HG03139 (cell line): ENCODE measurements at regions not wholly inside any gene's neighbourhood (a gene's known extent, or its start where the extent isn't known, plus 50 kb on each side); places are given as distances from the start of the nearest gene placed in this dataset.
"Not testable (repeated sequence)": the region's sequence is repeated elsewhere in the genome, so short reads cannot be mapped to it uniquely, and the experiment has no call there.

Source experiments
- ATAC-seq: cut with Tn5 transposase; IDR thresholded peaks from one replicate; pipeline ENCODE4 v1.9.1; 2021; ENCODE audit not compliant: unreplicated experiment

DNA sequence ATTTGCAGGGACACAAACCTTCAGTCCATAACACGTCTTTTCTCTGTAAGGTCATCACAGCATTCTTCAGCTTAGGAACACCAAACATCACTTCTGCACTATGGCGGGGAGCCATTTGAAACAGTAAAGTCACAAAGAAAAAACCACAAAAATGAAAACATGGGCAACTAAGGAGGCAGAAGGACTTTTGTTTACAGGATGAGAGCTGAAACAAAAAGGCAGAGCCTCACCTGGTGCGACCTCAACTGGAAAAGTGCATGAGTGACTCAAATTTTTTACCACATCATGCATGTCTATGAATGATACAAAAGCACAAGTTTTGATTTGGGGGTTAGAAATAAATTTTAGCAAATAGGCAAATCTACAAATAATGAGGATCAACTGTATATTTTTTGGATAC, 68.2 kb upstream of the TNFAIP3 start:
- ATAC-seq: no peak

DNA sequence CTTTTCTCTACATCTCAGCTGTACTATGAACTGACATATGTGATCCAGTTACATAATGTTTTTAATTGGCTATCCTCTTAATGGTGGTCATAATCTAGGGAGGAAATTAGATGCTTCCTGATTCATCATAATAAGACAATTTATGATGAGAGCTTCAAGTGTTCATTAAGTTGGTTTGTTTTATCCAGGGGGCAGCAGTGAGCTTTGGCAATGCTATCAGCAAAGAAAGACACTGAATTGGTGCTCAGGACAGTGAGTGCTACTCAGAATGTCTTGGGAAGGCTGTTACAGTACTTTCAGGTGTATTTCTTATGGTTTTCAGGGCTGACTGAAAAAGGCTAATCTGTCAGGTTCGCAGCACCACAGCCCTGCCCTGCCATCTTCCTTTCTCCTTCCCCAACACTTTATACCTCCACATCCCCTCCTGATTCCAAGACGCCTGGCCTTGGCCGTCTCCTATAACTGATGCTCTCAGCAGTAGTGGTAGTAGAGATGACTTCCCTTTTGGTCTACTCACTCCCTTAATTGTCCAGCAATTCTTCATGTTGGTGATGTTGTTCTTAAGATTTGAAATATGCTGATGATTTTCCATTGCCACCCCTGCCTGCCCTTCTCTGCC, 67.0 kb upstream of the TNFAIP3 start:
- ATAC-seq: no peak

DNA sequence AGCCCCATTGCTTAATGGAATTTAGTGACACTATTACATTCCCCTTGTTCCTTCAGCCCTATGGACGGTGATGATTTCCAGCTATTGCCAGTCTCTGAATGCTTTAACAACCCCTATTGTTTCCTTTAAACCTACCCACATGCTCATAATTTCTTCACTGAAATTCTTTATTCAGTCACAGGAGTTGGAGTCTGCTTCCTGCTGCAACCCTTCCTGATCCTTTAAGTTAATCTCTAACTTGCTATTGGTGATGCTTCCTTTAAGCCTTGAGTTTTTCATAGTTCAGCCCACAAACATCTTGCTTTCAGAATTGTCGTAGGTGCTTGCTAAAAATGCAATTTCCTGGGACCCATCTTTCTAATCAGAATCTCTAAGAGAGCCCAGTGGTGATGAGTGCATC, 66.3 kb upstream of the TNFAIP3 start:
- no peak for ATAC-seq

DNA sequence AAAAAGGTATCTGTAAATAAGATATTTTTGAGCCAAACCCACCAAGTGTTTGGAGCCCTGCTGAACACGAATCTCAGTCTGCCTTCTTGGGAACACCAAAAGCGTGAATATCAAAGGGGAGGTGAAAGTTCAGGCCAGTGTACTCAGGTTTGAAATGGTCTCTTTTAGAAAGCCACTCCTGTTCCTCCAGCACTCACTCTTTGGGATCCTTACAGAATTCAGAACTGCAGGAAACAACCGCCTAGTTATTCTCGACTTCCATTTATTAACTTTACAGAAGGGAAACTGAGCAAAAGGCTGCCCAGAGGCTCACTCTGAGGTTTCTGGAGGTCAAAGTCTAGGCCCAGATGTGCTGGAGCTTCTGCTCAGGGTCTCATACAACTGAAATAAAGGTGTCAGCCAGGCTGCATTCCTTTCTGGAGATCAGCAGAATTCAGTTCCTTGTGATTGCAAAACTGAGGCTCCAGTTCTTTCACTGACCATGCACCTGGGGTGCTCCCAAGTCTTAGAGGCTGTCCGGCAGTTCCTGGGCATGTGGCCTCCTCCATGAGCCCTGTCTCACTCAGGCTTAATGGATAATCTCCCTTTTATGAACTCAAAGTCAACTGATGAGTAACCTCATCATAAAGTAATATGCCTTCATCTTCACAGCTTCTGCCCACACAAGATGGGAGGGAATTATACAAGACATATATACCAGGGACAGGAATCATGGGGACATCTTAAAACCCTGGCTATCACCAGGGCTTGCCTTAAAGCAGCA, 65.5 kb upstream of the TNFAIP3 start:
- ATAC-seq: no peak

DNA sequence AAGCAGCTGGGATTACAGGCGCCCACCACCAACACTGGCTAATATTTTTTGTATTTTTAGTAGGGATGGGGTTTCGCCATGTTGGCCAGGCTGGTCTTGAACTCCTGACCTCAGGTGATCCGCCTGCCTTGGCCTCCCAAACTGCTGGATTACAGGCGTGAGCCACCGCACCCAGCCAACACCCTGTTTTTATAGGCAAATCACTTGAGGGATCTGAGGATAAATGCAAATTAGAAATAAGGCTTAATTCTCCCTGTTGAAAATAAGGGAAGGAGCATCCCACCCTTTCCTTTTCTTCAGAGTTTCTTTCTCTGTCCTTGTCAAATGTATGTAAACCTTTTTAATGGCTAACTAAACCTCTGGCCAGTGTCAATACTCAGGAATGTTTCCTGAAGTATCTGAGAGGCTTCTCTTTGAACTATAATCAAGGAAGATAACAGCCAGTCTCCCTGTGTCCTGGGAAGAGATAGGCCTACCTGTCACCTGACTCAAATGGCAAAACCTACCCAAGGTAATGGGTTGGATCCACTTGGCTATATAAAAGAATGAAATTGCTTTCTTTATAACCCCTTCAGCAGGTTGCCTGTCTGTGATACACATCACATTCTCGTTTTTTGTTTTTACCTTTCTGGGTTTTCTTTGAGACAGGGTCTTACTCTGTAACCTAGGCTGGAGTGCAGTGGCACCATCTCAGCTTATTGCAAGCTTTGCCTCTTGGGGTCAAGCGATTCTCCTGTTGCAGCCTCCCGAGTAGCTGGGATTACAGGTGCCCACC, 64.5 kb upstream of the TNFAIP3 start:
- no peak for ATAC-seq

DNA sequence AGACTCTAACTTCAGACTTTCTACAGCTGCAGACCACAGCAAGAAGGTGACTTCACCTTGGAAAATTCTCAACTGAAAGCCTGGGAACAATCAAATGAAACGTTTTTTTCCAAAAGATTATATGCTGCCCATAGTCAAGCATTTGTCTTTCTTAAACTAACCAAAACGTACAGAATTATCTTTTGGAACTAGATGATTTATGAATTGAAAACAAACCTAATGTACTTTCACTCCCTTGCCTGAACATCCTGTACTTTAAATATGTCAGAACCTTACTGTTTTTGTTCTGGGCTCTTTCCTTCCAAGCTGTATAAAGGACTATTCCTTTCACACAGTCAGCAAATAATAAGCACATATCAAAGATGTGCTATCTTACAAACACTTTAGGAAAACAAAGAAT, 62.4 kb upstream of the TNFAIP3 start:
- ATAC-seq: no peak

DNA sequence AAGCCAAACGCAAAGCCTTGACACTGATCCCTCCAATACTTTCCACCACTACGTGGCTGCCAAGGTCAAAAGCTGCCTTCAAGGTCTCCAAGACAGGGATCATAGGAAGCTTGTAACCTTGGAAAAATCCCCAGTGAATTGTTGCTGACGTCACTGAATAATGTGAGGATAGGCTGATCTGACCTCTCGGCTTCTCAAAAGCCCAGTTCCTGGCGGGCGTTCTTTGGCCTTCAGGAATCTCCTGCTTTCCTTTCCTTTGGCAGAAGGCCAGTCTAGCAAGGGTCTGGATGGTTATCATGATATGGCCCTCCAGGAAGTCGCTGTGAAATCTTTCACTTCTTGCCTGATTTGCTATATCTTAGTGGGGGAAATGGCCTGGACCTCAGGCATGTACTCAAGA, 61.4 kb upstream of the TNFAIP3 start:
- ATAC-seq: no peak

DNA sequence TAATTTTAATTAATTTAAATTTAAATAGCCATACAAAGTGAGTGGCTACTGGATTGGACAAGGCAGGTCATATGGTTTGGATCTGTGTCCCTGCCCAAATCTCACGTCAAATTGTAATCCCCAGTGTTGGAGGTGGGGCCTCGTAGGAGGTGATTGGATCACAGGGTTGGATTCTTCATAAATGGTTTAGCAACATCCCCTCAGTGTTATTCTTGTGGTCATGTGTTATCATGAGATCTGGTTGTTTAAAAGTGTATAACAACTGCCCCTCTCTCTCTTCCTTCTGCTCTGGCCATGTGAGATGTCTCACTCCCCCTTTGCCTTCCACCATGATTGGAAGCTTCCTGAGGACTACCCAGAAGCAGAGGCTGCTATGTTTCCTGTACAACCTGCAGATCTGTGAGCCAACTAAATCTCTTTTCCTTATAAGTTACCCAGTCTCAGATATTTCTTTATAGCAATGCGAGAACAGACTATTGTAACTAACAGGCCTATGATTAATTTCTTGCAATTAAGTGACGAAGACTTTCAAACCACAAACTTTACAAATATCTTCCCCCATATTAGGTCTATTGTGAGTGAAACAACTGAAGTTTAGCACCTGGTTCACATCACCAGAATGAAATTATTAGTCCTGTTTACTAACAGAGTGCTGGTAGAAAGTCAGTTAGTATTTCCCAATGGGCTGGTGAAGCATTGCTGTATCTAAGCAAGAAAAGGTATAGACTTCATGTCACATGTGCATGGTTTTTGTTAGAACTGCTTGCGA, 60.0 kb upstream of the TNFAIP3 start:
- ATAC-seq: no peak

DNA sequence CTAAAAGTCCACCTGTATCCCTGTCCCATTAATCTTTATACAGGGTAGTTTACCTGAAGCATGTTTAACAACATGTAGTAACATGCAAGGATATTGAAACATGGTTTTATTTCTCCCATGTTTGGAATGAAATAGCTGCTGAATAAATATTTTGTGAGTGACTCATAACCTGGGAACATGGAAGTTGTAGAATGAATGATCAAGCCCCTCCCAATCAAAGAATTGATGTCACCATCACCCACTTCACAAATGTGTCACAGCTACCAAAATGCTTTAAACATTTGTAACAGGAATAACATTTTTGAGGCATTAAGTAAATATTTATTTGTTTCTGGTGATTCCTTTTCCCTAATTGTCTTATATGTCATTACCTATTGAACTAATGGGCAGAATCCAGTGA, 58.9 kb upstream of the TNFAIP3 start:
- ATAC-seq: no peak

DNA sequence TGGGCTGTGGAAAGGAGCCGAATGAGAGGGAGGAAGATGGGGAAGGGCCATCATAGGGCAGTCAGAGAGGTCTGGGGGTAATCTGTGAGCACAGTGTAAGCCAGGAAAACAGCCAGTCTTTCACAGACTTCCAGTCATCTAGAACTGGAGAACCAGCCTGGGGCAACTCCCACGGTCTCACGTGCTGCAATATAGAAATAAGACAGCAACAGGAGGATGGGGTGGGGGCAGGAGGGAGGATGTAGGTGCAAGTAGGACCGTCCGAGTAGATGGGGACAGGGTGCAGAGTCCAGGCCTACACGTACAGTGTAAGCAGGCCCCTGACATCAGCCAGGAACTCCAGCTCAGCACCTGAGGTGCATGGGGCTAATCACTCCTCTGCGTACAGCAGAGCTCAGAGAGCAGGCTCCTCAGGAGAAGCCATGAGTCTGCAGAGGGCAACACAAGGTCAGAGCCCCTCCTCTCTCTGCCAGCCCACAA, 58.2 kb upstream of the TNFAIP3 start:
- ATAC-seq: no peak

DNA sequence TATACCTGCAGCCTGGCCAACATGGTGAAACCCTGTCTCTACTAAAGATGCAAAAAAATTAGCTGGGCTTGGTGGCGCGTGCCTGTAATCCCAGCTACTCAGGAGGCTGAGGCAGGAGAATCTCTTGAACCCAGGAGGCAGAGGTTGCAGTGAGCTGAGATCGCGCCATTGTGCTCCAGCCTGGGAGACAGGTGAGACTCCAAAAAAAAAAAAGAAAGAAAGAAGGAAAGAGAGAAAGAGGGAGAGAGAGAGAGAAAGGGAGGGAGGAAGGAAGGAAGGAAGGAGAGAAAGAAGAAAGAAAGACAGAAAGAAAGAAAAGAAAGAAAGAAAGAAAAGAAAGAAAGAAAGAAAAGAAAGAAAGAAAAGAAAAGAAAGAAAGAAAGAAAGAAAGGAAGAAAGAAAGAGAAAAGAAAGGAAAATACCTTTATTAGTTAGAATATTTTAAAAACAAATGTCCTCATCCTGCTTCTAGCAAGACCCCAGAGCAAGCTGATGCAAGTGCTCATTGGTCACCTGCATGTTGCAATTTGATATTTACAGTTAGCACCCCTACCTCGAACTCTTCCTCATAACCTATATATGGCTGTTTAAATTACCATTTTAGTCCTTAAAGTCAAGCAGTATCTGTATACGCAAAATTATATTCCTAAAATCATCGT, 57.0 kb upstream of the TNFAIP3 start:
- ATAC-seq: not testable (repeated sequence)

DNA sequence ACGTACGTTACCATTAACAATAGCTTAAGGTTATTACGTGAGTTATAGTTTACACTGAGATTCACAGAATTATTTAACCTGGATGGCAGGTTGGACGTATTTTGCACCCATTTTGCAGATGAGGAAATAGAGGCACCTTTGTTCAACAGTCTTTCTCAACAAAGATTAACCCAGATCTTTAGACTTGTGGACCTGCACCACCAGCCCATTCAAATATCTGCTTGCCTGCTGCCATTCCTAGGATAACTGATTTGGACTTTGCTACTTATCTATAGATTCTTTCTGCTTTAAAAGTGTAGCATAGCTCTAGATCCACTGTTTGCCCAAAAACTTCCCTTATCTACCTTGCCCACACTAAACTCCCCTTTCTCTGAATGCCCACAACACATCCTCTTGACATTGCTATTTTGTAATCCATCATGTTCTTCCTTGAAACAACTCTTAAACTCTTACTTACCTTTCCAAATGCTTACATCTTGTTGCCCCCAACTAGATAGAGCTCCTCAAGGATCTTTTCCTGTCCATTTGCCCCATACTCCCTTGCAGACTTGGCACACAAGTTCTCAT, 56.4 kb upstream of the TNFAIP3 start:
- no peak for ATAC-seq

DNA sequence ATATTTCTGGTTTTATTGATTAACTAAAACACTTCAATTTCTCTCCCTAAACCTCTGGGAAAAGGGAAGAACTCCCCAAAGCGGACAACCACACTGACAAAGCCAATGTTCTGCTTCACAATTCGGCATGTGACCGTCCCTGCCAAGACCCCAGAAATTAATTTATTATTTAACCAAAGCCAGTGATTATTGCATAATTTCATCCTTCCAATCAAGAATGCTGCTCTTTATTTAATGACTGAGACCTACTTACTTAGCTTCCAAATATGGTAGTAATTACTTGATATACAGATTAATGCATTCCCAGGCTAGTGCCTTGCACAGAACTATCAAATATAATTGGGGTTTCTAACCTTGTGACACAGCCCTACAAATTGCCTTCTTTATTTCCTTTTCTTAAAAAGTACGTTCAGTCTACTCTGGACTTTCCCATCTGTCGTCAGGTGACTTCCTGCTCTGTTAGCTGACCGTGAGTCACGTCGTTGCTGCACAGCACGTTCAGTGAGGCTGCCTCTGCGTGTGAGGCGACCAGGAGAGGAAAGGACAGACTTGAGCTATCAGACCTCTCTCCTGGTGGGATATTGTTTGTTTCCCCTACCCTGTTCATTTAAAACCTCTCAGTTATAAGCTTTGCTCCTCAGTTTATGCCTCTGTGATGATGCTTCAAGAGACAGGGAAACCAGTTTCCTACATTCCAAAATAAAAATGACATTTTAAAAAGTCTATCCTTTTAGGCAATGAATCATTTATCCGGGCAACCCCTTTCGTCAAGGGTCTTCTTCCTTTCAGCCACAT, 55.7 kb upstream of the TNFAIP3 start:
- peak; percentile 93 for ATAC-seq

DNA sequence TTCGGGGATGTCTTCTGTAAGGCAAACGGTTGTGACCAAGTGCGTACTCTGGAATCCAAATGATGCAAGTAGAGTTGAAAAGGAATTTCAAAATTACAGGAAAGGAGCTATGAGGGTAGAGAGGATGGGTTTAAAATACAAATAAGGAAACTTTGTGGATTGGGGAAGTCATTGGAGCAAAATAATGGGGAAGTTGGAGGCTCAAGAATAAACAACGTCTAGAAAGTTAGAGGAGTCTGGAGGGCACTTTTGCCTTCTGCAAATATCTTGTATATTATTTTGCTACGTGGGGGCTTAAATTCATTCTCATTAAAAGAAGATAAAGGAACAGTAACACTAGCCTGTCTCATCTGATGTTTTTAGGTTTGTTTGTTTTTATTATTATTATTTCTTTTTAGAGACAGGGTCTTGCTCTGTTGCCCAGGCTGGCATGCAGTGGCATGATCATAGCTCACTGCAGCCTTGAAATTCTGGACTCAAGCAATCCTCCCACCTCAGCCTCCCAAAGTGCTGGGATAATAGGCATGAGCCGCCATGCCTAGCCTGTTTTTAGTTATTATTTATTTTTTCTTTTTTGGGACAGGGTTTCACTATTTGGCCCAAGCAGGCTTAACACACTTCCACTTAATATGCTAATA, 55.0 kb upstream of the TNFAIP3 start:
- ATAC-seq: no peak

DNA sequence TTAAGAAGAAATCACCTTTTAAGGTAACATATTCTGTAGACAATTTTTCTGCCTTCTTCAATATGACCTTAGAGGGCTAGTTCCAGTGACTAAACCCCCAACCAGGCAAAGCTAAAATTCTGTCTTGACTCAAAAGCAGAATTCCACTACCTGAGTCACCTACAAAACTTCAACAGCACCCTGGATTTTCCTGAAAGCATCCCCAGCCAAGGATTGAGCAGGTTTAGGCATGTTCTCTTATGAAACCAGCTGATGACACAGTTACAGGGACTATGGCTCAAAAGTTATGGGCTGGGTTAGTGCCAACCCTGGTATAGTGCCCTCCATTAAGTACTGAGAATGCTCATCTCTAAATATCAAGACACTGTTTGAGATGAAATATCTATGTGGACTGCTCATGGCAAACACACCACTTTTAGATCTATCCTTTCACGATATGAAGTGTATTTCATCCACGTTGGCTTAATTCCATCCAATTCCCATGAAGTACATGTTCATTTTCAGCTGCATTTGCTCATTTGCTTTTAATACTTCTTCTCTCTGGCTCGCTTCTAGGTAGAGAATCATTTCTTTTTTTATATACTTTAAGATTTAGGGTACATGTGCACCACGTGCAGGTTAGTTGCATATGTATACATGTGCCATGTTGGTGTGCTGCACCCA, 53.6 kb upstream of the TNFAIP3 start:
- ATAC-seq: no peak

DNA sequence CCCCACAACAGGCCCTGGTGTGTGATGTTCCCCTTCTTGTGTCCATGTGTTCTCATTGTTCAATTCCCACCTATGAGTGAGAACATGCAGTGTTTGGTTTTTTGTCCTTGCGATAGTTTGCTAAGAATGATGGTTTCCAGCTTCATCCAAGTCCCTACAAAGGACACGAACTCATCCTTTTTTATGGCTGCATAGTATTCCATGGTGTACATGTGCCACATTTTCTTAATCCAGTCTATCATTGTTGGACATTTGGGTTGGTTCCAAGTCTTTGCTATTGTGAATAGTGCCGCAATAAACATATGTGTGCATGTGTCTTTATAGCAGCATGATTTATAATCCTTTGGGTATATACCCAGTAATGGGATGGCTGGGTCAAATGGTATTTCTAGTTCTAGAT, 53.0 kb upstream of the TNFAIP3 start:
- ATAC-seq: not testable (repeated sequence)

DNA sequence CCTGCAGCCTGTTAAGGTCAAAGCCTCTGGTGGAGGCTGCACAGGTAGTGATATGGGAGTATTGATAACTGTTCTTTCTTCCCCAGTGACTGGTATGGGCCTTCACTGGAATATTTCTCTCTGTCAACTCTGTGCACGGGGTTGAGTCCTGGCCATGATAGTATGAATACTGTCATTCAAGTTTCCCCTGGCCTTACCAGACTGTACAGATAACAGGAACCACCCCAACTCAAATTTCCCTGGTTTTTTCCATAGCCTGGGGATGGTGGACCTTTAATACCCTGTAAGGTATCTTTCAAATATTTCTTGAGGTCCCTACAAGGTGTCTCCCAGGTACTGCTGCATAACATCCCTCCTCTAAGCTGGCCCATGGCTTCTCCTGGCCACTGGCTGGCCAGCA, 51.4 kb upstream of the TNFAIP3 start:
- ATAC-seq: no peak

DNA sequence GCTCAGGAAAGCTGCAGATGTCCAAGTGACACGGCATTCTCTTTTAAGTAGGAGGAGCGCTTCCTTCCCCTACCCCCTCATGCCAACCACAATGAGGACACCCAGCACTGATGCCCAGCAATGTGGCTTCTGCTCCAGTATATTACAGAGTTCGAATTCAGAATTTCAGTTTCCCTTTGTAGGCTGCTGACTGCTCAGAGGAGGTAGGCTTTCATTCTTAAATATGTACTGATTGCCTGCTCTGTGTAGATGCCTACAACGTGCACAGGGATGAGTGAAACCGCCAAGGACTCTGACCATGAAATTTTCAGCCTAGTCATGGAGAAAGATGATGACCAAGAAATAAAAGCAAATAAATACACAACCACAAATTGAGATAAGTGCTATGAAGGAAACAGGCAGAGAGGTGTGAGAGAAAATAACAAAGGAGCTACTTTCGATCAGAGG, 50.9 kb upstream of the TNFAIP3 start:
- ATAC-seq: peak; percentile 34
